ENCODE measurements at regions not wholly inside any gene's neighbourhood (a gene's known extent, or its start where the extent isn't known, plus 50 kb on each side); places are given as distances from the start of the nearest gene placed in this dataset.

DNA sequence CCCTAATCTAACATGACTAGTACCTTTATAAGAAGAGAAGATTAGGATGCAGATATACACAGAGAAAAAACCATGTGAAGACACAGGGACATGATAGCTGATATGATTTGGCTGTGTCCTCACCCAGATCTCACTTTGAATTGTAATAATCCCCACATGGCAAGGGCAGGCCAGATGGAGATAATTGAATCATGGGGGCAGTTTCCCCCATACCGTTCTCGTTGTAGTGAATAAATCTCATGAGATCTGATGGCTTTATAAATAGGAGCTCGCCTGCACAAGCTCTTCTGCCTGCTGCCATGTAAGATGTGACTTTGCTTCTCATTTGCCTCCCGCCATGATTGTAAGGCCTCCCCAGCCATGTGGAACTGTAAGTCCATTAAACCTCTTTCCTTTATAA, 364.3 kb downstream of the FBXW7 start (continued):
- TF ChIP-seq, protein P1, sequence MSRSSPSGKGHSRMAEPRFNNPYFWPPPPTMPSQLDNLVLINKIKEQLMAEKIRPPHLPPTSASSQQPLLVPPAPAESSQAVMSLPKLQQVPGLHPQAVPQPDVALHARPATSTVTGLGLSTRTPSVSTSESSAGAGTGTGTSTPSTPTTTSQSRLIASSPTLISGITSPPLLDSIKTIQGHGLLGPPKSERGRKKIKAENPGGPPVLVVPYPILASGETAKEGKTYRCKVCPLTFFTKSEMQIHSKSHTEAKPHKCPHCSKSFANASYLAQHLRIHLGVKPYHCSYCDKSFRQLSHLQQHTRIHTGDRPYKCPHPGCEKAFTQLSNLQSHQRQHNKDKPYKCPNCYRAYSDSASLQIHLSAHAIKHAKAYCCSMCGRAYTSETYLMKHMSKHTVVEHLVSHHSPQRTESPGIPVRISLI (tag by site-specific recombination; IDR thresholded peaks at IDR 0.05): no peak
- no peak for TF ChIP-seq ZNF629 (tag by site-specific recombination; IDR thresholded peaks at IDR 0.05)
- no peak for TF ChIP-seq ZNF660 (tag by site-specific recombination; IDR thresholded peaks at IDR 0.05)
- TF ChIP-seq ZSCAN30 (tag by site-specific recombination; IDR thresholded peaks at IDR 0.05): no peak

GRCh38 chr4:152169683-152170082, 366.2 kb downstream of the FBXW7 start:
- Histone ChIP-seq H3K36me3 (ENCODE audit: control insufficient read depth in 2 of 2, insufficient read depth in 1 of 2, low read length in 2 of 2) (no peaks in the 10 kb centered on the region), H3K9me3 (ENCODE audit: control insufficient read depth, insufficient read depth, low read depth, low read length) (no peaks in the 10 kb centered on the region), H3K27ac (ENCODE audit: extremely low read depth, low read depth, low read length) (no peak overlapping the region), H3K4me1 (ENCODE audit: control insufficient read depth, insufficient read depth, low read length) (no peaks in the 10 kb centered on the region), H3K4me3 (ENCODE audit: low read depth, low read length) (no peak overlapping the region)
- ChIA-PET POLR2A (no interaction called here), CTCF (no interaction called here)
- TF ChIP-seq ZNF248 (tag by site-specific recombination; IDR thresholded peaks at IDR 0.05): no peak
- TF ChIP-seq, protein P2, sequence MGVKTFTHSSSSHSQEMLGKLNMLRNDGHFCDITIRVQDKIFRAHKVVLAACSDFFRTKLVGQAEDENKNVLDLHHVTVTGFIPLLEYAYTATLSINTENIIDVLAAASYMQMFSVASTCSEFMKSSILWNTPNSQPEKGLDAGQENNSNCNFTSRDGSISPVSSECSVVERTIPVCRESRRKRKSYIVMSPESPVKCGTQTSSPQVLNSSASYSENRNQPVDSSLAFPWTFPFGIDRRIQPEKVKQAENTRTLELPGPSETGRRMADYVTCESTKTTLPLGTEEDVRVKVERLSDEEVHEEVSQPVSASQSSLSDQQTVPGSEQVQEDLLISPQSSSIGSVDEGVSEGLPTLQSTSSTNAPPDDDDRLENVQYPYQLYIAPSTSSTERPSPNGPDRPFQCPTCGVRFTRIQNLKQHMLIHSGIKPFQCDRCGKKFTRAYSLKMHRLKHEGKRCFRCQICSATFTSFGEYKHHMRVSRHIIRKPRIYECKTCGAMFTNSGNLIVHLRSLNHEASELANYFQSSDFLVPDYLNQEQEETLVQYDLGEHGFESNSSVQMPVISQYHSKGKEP (tag by site-specific recombination; IDR thresholded peaks at IDR 0.05): no peak

- Histone ChIP-seq H3K9me3 (ENCODE audit: control insufficient read depth, insufficient read depth, low read depth, low read length) (no peaks in the 10 kb centered on the region), H3K36me3 (ENCODE audit: control insufficient read depth in 2 of 2, insufficient read depth in 1 of 2, low read length in 2 of 2) (no peaks in the 10 kb centered on the region), H3K27ac (ENCODE audit: extremely low read depth, low read depth, low read length) (no peak overlapping the region), H3K4me3 (ENCODE audit: low read depth, low read length) (no peak overlapping the region), H3K4me1 (ENCODE audit: control insufficient read depth, insufficient read depth, low read length) (no peaks in the 10 kb centered on the region)
- ChIA-PET CTCF (no interaction called here), POLR2A (no interaction called here)
- TF ChIP-seq ZNF2 (tag by site-specific recombination; IDR thresholded peaks at IDR 0.05) (no peak), ZNF76 (tag by site-specific recombination; IDR thresholded peaks at IDR 0.05; ENCODE audit: borderline replicate concordance, low read depth) (no peak), ZNF776 (tag by site-specific recombination; IDR thresholded peaks at IDR 0.05; ENCODE audit: borderline replicate concordance) (no peak), ZNF473 (tag by site-specific recombination; IDR thresholded peaks at IDR 0.05) (no peak), PRDM6 (tag by site-specific recombination; IDR thresholded peaks at IDR 0.05) (no peak), ZNF26 (tag by site-specific recombination; IDR thresholded peaks at IDR 0.05) (no peak), ZNF114 (tag by site-specific recombination; IDR thresholded peaks at IDR 0.05) (no peak), BCL6B (tag by site-specific recombination; IDR thresholded peaks at IDR 0.05) (no peak), ZNF416 (tag by site-specific recombination; IDR thresholded peaks at IDR 0.05) (no peak), ZFHX2 (tag by site-specific recombination; conservative IDR thresholded peaks at IDR 0.05) (no peak), ZFP37 (tag by site-specific recombination; IDR thresholded peaks at IDR 0.05) (no peak), ZNF701 (tag by site-specific recombination; IDR thresholded peaks at IDR 0.05) (no peak), ZBTB8A (tag by site-specific recombination; IDR thresholded peaks at IDR 0.05) (no peak)
- TF ChIP-seq, protein P3, sequence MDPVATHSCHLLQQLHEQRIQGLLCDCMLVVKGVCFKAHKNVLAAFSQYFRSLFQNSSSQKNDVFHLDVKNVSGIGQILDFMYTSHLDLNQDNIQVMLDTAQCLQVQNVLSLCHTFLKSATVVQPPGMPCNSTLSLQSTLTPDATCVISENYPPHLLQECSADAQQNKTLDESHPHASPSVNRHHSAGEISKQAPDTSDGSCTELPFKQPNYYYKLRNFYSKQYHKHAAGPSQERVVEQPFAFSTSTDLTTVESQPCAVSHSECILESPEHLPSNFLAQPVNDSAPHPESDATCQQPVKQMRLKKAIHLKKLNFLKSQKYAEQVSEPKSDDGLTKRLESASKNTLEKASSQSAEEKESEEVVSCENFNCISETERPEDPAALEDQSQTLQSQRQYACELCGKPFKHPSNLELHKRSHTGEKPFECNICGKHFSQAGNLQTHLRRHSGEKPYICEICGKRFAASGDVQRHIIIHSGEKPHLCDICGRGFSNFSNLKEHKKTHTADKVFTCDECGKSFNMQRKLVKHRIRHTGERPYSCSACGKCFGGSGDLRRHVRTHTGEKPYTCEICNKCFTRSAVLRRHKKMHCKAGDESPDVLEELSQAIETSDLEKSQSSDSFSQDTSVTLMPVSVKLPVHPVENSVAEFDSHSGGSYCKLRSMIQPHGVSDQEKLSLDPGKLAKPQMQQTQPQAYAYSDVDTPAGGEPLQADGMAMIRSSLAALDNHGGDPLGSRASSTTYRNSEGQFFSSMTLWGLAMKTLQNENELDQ (tag by site-specific recombination; IDR thresholded peaks at IDR 0.05; ENCODE audit: low read depth): no peak
Measured at GRCh38 chr4:152168987-152169616, 366.8 kb downstream of the FBXW7 start.
